ENCODE measurements at regions not wholly inside any gene's neighbourhood (a gene's known extent, or its start where the extent isn't known, plus 50 kb on each side); places are given as distances from the start of the nearest gene placed in this dataset.

DNA sequence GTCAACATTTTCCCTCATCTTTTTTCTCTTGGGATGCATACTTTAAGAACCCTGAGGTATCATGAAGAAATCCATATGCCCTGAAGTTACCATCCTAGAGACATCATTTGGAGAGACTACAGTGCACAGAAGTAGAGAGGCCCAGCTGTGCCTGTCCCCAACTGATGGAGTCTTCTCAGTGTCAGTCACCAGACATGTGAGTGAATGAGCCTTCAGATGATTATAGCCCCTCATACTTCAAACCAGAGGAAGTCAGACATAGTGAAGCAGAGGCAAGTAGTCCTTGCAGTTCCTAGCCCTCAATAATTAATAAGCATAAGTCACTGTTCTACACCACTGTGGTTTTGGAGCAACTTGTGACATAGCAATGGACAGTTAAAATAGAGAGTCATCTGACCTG, 194.4 kb upstream of the ITGA4 start:
- TF ChIP-seq, protein P1, sequence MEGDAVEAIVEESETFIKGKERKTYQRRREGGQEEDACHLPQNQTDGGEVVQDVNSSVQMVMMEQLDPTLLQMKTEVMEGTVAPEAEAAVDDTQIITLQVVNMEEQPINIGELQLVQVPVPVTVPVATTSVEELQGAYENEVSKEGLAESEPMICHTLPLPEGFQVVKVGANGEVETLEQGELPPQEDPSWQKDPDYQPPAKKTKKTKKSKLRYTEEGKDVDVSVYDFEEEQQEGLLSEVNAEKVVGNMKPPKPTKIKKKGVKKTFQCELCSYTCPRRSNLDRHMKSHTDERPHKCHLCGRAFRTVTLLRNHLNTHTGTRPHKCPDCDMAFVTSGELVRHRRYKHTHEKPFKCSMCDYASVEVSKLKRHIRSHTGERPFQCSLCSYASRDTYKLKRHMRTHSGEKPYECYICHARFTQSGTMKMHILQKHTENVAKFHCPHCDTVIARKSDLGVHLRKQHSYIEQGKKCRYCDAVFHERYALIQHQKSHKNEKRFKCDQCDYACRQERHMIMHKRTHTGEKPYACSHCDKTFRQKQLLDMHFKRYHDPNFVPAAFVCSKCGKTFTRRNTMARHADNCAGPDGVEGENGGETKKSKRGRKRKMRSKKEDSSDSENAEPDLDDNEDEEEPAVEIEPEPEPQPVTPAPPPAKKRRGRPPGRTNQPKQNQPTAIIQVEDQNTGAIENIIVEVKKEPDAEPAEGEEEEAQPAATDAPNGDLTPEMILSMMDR (IDR thresholded peaks at IDR 0.05; ENCODE audit: insufficient read depth, low read depth, low read length): no peak
- no peak for TF ChIP-seq EZH2 (IDR thresholded peaks at IDR 0.05; ENCODE audit: insufficient read depth, low read length)

Data from astrocyte (in vitro differentiated cells and primary cell).